Lower leg skin (tissue), 4 donors: ENCODE measurements at regions not wholly inside any gene's neighbourhood (a gene's known extent, or its start where the extent isn't known, plus 50 kb on each side); places are given as distances from the start of the nearest gene placed in this dataset.

ENCODE experiments used
- DNase-seq, 2 donors: peaks; one replicate each; pipeline ENCODE4 v3.0.0-alpha.2; 2019; ENCODE audit warnings: low spot score in 2 of 2
- H3K4me3 ChIP-seq: fragments of 200-600 bp; sonication (generic); 2 replicates; pipeline ENCODE4 v1.5.1; 2017; ENCODE audit warnings: mild to moderate bottlenecking, low read depth; ENCODE audit not compliant: poor library complexity, severe bottlenecking
- POLR2A ChIP-seq, 2 donors: fragments of 450-650 bp; IDR thresholded peaks; one replicate each; pipeline ENCODE4 v1.6.1; 2016 to 2017; ENCODE audit warnings: antibody characterized with exemption in 2 of 2, mild to moderate bottlenecking in 1 of 2, moderate library complexity in 1 of 2
- WGBS, 2 donors: methylation state at CpG; one replicate each; pipeline ENCODE4 v1.1.5; 2018; 5-methylcytosine and 5-hydroxymethylcytosine counted together
- intact Hi-C: fragments of 100-400 bp; cut with DNase I; formaldehyde crosslinking; loops from one replicate; pipeline ENCODE4 v1.15.0; 2023; ENCODE audit warnings: low total_unique reads
- TF ChIP-seq, protein P1 (sequence below), 3 donors: fragments of 450-650 bp; IDR thresholded peaks; one replicate each; pipeline ENCODE4 v1.5.1; 2016; ENCODE audit warnings: antibody characterized with exemption in 3 of 3, mild to moderate bottlenecking in 3 of 3, moderate library complexity in 2 of 3

DNA sequence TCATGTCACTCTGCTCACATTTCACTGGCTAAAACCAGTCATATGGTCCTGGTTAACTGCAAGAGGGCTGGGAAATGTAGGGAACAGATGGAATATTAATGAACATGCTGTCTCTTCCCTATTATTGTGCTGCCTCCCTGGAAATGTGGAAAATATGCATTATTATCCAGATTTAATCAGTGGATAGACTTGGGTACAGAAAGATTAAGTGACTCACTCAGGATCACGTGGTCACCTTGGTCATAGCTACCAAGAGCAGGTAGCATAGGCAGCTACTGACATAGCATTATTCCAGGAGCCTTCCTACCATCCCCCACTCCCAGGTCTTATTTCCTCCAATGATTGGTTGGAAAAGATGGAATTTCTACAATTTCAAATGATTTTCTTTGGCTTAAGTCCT lies 141.1 kb downstream of the HRH4 start:
- no peak for DNase-seq
- TF ChIP-seq POLR2A (IDR thresholded peaks at IDR 0.05) = no peak
- TF ChIP-seq, protein P1, sequence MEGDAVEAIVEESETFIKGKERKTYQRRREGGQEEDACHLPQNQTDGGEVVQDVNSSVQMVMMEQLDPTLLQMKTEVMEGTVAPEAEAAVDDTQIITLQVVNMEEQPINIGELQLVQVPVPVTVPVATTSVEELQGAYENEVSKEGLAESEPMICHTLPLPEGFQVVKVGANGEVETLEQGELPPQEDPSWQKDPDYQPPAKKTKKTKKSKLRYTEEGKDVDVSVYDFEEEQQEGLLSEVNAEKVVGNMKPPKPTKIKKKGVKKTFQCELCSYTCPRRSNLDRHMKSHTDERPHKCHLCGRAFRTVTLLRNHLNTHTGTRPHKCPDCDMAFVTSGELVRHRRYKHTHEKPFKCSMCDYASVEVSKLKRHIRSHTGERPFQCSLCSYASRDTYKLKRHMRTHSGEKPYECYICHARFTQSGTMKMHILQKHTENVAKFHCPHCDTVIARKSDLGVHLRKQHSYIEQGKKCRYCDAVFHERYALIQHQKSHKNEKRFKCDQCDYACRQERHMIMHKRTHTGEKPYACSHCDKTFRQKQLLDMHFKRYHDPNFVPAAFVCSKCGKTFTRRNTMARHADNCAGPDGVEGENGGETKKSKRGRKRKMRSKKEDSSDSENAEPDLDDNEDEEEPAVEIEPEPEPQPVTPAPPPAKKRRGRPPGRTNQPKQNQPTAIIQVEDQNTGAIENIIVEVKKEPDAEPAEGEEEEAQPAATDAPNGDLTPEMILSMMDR (IDR thresholded peaks at IDR 0.05) = no peak
- WGBS, 2 donors = 38 to 52% methylated on average over 1 of the region's 1 CpG
- H3K4me3 ChIP-seq = no peak overlapping the region
- intact Hi-C loops = loop anchor here (10.0 kb wide), 1 partner anchor 123 kb away; no protein-coding TSS in a partner anchor

DNA sequence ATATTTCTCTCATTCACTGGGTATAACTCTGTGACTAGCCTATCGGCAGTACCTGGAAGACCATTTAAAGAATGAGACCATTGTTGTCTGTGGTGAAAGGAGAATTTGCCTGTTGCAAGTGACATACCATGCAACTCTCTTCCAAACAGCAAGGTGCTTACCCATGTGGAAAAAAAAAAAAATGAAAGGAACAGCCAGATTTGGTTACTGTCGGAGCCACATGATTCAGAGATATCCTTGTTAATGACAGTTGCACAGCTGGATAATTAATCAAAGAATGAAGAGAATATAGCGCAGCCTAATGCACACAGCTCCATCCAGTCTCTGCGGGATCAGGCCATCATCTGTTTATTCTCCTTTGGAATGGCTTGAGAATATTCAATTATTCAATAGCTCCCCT lies 141.8 kb downstream of the HRH4 start:
- TF ChIP-seq, protein P1 (IDR thresholded peaks at IDR 0.05) = no peak
- TF ChIP-seq POLR2A (IDR thresholded peaks at IDR 0.05) = no peak
- DNase-seq = no peak
- intact Hi-C loops = loop anchor here (10.0 kb wide), 1 partner anchor 123 kb away; no protein-coding TSS in a partner anchor
- no peak overlapping the region for H3K4me3 ChIP-seq
- WGBS, 2 donors = 80 to 89% methylated on average over 4 of the region's 4 CpGs

DNA sequence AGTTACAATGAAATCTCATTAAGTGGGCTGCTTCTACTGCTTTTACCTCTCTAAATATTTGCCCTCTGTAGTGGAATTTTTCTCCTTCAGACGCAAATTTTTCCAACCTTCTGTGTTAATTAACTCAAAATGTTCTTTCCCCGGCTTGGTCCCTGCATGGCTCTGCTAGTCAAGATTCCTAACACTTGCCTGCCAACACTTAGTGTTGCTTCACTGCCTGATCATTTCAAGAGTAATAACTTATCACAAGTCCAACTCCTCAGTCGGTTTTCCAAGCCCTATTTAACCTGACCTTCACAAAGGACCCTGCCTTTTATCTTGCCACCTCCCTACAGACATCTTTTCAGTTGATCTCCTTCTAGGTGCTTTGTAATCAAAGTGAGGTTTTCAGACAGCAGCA lies 142.7 kb downstream of the HRH4 start:
- H3K4me3 ChIP-seq = no peak overlapping the region
- DNase-seq = no peak
- intact Hi-C loops = loop anchor here (10.0 kb wide), 1 partner anchor 122 kb away; no protein-coding TSS in a partner anchor
- WGBS, 2 donors = 40 to 60% methylated on average over 3 of the region's 3 CpGs
- TF ChIP-seq POLR2A (IDR thresholded peaks at IDR 0.05) = no peak
- TF ChIP-seq, protein P1 (IDR thresholded peaks at IDR 0.05) = no peak

- TF ChIP-seq, protein P1 (IDR thresholded peaks at IDR 0.05) = no peak
- TF ChIP-seq POLR2A (IDR thresholded peaks at IDR 0.05) = no peak
- DNase-seq = no peak
- intact Hi-C loops = loop anchor here (10.0 kb wide), 1 partner anchor 119 kb away; no protein-coding TSS in a partner anchor
- no peak overlapping the region for H3K4me3 ChIP-seq
- WGBS, 2 donors = 68 to 82% methylated on average over 1 of the region's 1 CpG
Measured at GRCh38 chr18:24605444-24605843, 145.0 kb downstream of the HRH4 start.

DNA sequence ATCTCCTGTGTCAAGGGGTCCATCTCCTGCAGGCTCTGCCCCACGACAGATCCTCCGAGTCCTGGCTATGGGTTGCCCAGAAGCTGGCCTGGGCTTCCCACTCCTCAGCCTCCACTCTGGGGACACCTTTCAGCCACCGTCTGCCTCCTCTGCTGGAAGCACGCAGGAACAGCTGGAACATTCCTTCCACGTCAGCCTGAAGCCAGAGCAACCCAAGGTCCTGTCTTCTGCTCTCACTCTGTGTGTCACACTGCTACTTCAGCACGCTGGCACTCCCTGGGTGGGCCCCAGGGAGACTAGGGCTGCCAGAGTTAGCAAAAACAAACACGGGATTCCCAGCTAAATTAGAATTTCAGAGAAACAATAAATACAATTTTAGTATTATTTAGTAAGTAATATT lies 148.8 kb downstream of the HRH4 start:
- TF ChIP-seq, protein P1 (IDR thresholded peaks at IDR 0.05) = no peak
- TF ChIP-seq POLR2A (IDR thresholded peaks at IDR 0.05) = no peak
- no peak for DNase-seq
- WGBS, 2 donors = 64 to 68% methylated on average over 7 of the region's 7 CpGs
- no peak overlapping the region for H3K4me3 ChIP-seq
- intact Hi-C loops = loop anchor here (10.0 kb wide), 1 partner anchor 116 kb away; no protein-coding TSS in a partner anchor

GRCh38 chr18:24611075-24611474 lies 150.6 kb downstream of the HRH4 start:
- no peak overlapping the region for H3K4me3 ChIP-seq
- 64 to 84% methylated on average over 7 to 8 of the region's 8 CpGs for WGBS, 2 donors
- intact Hi-C loops = no loop called here
- no peak for DNase-seq
- TF ChIP-seq, protein P1 (IDR thresholded peaks at IDR 0.05) = no peak
- TF ChIP-seq POLR2A (IDR thresholded peaks at IDR 0.05) = no peak
